GM12873 (cell line): ENCODE measurements at regions not wholly inside any gene's neighbourhood (a gene's known extent, or its start where the extent isn't known, plus 50 kb on each side); places are given as distances from the start of the nearest gene placed in this dataset.

Experiments used
- TF ChIP-seq, protein P1 (sequence below): IDR thresholded peaks from 2 replicates; pipeline ENCODE4 v1.5.1; 2012; ENCODE audit warnings: low read depth, mild to moderate bottlenecking, moderate library complexity, low read length, control low read depth; ENCODE audit not compliant: insufficient read depth; ENCODE audit errors: missing control alignments

DNA sequence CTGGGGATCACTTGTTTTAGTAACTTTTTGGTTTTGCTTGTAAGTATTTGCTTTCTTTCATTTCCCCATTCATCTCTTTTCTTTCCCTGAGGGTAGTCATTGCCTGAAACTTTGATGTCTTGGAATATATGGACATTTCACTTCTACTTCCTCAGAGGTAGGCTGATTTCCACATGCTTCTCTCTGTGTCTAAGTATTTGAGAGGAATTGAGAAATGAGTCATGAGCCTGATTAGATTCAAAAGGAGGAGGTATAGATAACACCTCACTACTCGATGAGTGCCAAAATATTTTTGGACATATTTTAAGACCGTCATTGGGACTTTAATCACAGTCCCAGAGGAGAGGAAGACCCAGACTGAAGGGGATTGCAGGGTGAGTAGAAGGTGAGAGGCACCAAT, 480.1 kb upstream of the SGO1 start:
- TF ChIP-seq, protein P1, sequence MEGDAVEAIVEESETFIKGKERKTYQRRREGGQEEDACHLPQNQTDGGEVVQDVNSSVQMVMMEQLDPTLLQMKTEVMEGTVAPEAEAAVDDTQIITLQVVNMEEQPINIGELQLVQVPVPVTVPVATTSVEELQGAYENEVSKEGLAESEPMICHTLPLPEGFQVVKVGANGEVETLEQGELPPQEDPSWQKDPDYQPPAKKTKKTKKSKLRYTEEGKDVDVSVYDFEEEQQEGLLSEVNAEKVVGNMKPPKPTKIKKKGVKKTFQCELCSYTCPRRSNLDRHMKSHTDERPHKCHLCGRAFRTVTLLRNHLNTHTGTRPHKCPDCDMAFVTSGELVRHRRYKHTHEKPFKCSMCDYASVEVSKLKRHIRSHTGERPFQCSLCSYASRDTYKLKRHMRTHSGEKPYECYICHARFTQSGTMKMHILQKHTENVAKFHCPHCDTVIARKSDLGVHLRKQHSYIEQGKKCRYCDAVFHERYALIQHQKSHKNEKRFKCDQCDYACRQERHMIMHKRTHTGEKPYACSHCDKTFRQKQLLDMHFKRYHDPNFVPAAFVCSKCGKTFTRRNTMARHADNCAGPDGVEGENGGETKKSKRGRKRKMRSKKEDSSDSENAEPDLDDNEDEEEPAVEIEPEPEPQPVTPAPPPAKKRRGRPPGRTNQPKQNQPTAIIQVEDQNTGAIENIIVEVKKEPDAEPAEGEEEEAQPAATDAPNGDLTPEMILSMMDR = no peak

- TF ChIP-seq, protein P1 = no peak
Measured at GRCh38 chr3:20658491-20658890, 472.5 kb upstream of the SGO1 start.

DNA sequence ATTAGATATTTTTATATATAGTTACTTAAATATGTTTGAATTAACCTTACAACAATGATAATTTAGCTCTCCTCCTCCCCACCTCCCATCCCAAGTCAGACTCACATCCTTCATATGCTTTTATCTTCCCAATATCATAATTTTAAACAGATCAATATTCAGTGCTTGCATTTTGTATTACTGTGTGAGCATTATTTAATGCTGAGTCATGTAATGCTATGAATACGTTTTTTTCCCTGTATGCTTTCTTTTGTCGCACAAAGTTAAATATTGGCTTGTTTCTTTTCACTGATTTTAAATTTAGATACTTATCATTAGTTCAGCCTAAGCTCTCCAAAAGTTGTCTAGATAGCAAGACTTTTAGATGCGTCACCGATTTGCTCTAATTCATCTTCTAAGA, 471.6 kb upstream of the SGO1 start:
- TF ChIP-seq, protein P1 = no peak

GRCh38 chr3:20652231-20652986, 466.4 kb upstream of the SGO1 start:
- TF ChIP-seq, protein P1 = no peak

DNA sequence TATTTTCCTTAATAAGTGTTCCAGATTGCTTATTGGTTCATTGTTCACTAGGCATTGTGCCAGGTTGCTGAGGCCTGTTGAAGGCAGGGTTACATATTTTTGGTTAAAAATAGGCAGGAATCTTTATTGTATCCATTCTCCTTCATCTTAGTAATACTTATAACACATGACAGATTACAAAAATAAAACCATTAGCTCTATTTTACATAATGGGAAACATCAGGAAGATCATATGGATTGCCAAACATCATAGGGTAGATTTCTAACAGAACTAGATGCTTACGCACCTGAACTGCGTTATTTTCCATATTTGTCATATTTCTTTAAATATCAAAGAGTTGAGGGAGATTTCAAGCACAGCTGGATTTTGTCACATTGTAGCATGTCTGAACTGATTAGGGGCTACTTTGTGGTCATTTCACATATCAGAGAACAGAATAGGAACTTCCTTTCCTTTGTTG, 462.9 kb upstream of the SGO1 start:
- TF ChIP-seq, protein P1 = no peak

GRCh38 chr3:20648294-20648693, 462.3 kb upstream of the SGO1 start:
- TF ChIP-seq, protein P1 = no peak

DNA sequence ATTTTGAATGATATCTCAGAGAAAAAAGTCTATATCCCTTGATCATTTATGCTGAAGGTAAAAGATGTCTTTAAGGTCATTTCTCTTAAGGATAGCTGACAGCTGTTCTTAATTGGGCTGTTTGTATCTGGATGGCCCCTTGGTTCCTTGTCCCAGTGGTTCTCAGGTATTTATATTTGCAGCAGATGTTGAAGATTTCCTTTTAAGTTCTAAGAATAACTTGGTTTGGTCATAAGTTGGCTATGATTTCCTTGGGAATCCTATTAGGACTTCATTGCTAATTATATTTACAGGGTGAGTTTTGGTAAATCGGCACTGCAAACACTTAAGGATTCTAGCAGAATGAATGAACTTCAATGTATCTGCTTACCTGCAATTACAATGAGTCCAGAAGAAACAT, 460.4 kb upstream of the SGO1 start:
- TF ChIP-seq, protein P1 = no peak
